ENCODE measurements at regions not wholly inside any gene's neighbourhood (a gene's known extent, or its start where the extent isn't known, plus 50 kb on each side); places are given as distances from the start of the nearest gene placed in this dataset.

DNA sequence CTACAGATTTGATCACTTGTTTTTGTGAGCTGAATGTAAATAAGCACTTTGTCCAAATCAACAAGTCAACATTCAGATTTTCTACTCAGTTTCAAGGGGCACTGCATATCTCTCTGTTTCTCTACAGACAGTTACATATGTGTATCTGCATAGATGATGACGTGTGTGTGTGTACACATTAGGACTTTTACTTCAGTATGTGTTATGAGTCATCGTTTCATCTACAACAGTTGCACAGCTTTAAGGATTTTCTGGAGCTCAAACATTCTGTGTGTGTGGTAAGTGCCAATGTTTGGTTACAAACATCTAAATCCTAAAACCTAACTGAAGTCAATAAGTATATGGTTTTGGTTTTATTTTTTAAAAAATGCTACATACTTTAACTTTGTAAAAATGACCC is 494.5 kb upstream of the PBX1 start:
- H3K27me3 ChIP-seq (ENCODE audit: control insufficient read depth, insufficient read depth, low read length), result no peaks in the 10 kb centered on the region
- BruUV-seq (replicated peaks), result no TSS peak
- H3K36me3 ChIP-seq (ENCODE audit: control insufficient read depth, insufficient read depth, low read length), result no peaks in the 10 kb centered on the region; the same call in 1 of the 2 replicates
- ATAC-seq (no peak), DNase-seq (ENCODE audit: low read depth, low spot score) (no peak)
- no peak overlapping the region for H3K27ac ChIP-seq (ENCODE audit: low read length)
- in situ Hi-C loops (cut with HindIII; ENCODE audit: low pct_unique_long_range_greater_than_20kb, low sequenced_read_pairs), result no loop called here
- POLR2A ChIA-PET, result no interaction called here
- CTCF ChIA-PET, result no interaction called here
- no peak for TF ChIP-seq TCF7L2 (IDR thresholded peaks at IDR 0.05; ENCODE audit: low read depth, low read length)
- TF ChIP-seq, protein P1, sequence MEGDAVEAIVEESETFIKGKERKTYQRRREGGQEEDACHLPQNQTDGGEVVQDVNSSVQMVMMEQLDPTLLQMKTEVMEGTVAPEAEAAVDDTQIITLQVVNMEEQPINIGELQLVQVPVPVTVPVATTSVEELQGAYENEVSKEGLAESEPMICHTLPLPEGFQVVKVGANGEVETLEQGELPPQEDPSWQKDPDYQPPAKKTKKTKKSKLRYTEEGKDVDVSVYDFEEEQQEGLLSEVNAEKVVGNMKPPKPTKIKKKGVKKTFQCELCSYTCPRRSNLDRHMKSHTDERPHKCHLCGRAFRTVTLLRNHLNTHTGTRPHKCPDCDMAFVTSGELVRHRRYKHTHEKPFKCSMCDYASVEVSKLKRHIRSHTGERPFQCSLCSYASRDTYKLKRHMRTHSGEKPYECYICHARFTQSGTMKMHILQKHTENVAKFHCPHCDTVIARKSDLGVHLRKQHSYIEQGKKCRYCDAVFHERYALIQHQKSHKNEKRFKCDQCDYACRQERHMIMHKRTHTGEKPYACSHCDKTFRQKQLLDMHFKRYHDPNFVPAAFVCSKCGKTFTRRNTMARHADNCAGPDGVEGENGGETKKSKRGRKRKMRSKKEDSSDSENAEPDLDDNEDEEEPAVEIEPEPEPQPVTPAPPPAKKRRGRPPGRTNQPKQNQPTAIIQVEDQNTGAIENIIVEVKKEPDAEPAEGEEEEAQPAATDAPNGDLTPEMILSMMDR (IDR thresholded peaks at IDR 0.05), result no peak
- TF ChIP-seq, protein P2, sequence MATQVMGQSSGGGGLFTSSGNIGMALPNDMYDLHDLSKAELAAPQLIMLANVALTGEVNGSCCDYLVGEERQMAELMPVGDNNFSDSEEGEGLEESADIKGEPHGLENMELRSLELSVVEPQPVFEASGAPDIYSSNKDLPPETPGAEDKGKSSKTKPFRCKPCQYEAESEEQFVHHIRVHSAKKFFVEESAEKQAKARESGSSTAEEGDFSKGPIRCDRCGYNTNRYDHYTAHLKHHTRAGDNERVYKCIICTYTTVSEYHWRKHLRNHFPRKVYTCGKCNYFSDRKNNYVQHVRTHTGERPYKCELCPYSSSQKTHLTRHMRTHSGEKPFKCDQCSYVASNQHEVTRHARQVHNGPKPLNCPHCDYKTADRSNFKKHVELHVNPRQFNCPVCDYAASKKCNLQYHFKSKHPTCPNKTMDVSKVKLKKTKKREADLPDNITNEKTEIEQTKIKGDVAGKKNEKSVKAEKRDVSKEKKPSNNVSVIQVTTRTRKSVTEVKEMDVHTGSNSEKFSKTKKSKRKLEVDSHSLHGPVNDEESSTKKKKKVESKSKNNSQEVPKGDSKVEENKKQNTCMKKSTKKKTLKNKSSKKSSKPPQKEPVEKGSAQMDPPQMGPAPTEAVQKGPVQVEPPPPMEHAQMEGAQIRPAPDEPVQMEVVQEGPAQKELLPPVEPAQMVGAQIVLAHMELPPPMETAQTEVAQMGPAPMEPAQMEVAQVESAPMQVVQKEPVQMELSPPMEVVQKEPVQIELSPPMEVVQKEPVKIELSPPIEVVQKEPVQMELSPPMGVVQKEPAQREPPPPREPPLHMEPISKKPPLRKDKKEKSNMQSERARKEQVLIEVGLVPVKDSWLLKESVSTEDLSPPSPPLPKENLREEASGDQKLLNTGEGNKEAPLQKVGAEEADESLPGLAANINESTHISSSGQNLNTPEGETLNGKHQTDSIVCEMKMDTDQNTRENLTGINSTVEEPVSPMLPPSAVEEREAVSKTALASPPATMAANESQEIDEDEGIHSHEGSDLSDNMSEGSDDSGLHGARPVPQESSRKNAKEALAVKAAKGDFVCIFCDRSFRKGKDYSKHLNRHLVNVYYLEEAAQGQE (IDR thresholded peaks at IDR 0.05; ENCODE audit: insufficient read depth in 1 of 2, low read depth in 2 of 2, low read length in 1 of 2), result no peak
- TF ChIP-seq POLR2AphosphoS5 (IDR thresholded peaks at IDR 0.05; ENCODE audit: low read depth, low read length), result no peak
- no peak for TF ChIP-seq SIN3A (IDR thresholded peaks at IDR 0.05; ENCODE audit: borderline replicate concordance, insufficient read depth, low read depth, low read length)
- no peak overlapping the region for H3K4me3 ChIP-seq (ENCODE audit: low read depth in 2 of 2, low read length in 2 of 2)
- intact Hi-C loops (cut with micrococcal nuclease; ENCODE audit: unreplicated experiment), result no loop called here
- no peaks in the 10 kb centered on the region for H3K9me3 ChIP-seq (ENCODE audit: control insufficient read depth, insufficient read depth, low read depth, low read length)
- H3K4me1 ChIP-seq (ENCODE audit: control insufficient read depth, insufficient read depth, low read length), result no peaks in the 10 kb centered on the region

- in situ Hi-C loops (cut with HindIII; ENCODE audit: low pct_unique_long_range_greater_than_20kb, low sequenced_read_pairs), result no loop called here
- Histone ChIP-seq H3K9me3 (ENCODE audit: control insufficient read depth, insufficient read depth, low read depth, low read length) (no peaks in the 10 kb centered on the region), H3K27ac (ENCODE audit: low read length) (no peak overlapping the region), H3K36me3 (ENCODE audit: control insufficient read depth, insufficient read depth, low read length) (no peaks in the 10 kb centered on the region; the same call in 1 of the 2 replicates), H3K4me3 (ENCODE audit: low read depth in 2 of 2, low read length in 2 of 2) (no peak overlapping the region), H3K4me1 (ENCODE audit: control insufficient read depth, insufficient read depth, low read length) (no peaks in the 10 kb centered on the region), H3K27me3 (ENCODE audit: control insufficient read depth, insufficient read depth, low read length) (no peaks in the 10 kb centered on the region)
- ChIA-PET POLR2A (no interaction called here), CTCF (no interaction called here)
- no TSS peak for BruUV-seq (replicated peaks)
- DNase-seq (ENCODE audit: low read depth, low spot score) (no peak), ATAC-seq (no peak)
- TF ChIP-seq TCF7L2 (IDR thresholded peaks at IDR 0.05; ENCODE audit: low read depth, low read length) (no peak), POLR2AphosphoS5 (IDR thresholded peaks at IDR 0.05; ENCODE audit: low read depth, low read length) (no peak), SIN3A (IDR thresholded peaks at IDR 0.05; ENCODE audit: borderline replicate concordance, insufficient read depth, low read depth, low read length) (no peak)
- TF ChIP-seq, protein P2 (IDR thresholded peaks at IDR 0.05; ENCODE audit: insufficient read depth in 1 of 2, low read depth in 2 of 2, low read length in 1 of 2), result no peak
- TF ChIP-seq, protein P1 (IDR thresholded peaks at IDR 0.05), result no peak
- intact Hi-C loops (cut with micrococcal nuclease; ENCODE audit: unreplicated experiment), result no loop called here
Observed at GRCh38 chr1:164071288-164071687, 487.7 kb upstream of the PBX1 start.
